H1 (cell line): ENCODE measurements at regions not wholly inside any gene's neighbourhood (a gene's known extent, or its start where the extent isn't known, plus 50 kb on each side); places are given as distances from the start of the nearest gene placed in this dataset.

Source experiments
- CTCF ChIA-PET: fragments of 300-600 bp; sonication (Branson Sonifier 250); formaldehyde crosslinking; loops from one replicate; lab custom pipeline; 2021; ENCODE audit not compliant: partially characterized antibody; lab: Charles Lee
- POLR2A ChIA-PET: fragments of 300-600 bp; sonication (Branson Sonifier 250); formaldehyde crosslinking; loops from one replicate; lab custom pipeline; 2021; ENCODE audit warnings: inconsistent platforms; ENCODE audit not compliant: partially characterized antibody; lab: Charles Lee
- DNase-seq, 2 experiments: peaks; one replicate each; pipeline versions ENCODE4 v3.0.0 to v3.0.0-alpha.2; 2010 to 2022; ENCODE audit warnings: low spot score in 2 of 2, low read depth in 1 of 2, mixed read lengths in 1 of 2
- FAIRE-seq: peaks from 2 replicates; lab custom pipeline; 2011; peaks lifted over from hg19 to GRCh38; lab: Jason Lieb, UNC
- H2AFZ ChIP-seq: 2 replicates; pipeline ENCODE4 v1.8.1; 2012; ENCODE audit warnings: low read length, inconsistent platforms
- H2AK5ac ChIP-seq: 2 replicates; pipeline ENCODE4 v1.6.1; 2013; ENCODE audit warnings: low read depth, low read length
- H2BK120ac ChIP-seq: replicated peaks from 2 replicates; pipeline ENCODE3; 2013; ENCODE audit warnings: low read depth, low read length, inconsistent platforms
- H2BK12ac ChIP-seq: 2 replicates; pipeline ENCODE4 v1.6.1; 2013; ENCODE audit warnings: low read depth, low read length
- H2BK15ac ChIP-seq: 2 replicates; pipeline ENCODE4 v1.6.1; 2013; ENCODE audit warnings: low read length
- H2BK20ac ChIP-seq: 2 replicates; pipeline ENCODE4 v1.6.1; 2013; ENCODE audit warnings: low read length
- H2BK5ac ChIP-seq: 2 replicates; pipeline ENCODE4 v1.6.1; 2013; ENCODE audit warnings: low read depth, low read length
- H3K14ac ChIP-seq: 2 replicates; pipeline ENCODE4 v1.6.1; 2013; ENCODE audit warnings: inconsistent platforms; ENCODE audit not compliant: insufficient read length
- H3K18ac ChIP-seq: 2 replicates; pipeline ENCODE4 v1.6.1; 2013; ENCODE audit warnings: low read length; ENCODE audit errors: extremely low read depth
- H3K23ac ChIP-seq: 2 replicates; pipeline ENCODE4 v1.6.1; 2013; ENCODE audit warnings: inconsistent platforms; ENCODE audit not compliant: insufficient read length
- H3K23me2 ChIP-seq: 2 replicates; pipeline ENCODE4 v1.6.1; 2013; ENCODE audit warnings: low read depth, low read length
- H3K27ac ChIP-seq: 2 replicates; pipeline ENCODE4 v1.6.1; 2011; ENCODE audit warnings: low read depth, low read length, inconsistent platforms
- H3K27me3 ChIP-seq, 4 experiments: replicated peaks in 1 of 4; 1 replicate in 1 of 4; 2 replicates in 3 of 4; pipeline versions ENCODE4 v1.6.1 to v1.8.1; 2011 to 2013; ENCODE audit warnings: low read length in 3 of 4, mild to moderate bottlenecking in 3 of 4, inconsistent platforms in 2 of 4, mixed read lengths in 2 of 4, moderate library complexity in 1 of 4; ENCODE audit not compliant: control insufficient read depth in 3 of 4, insufficient read depth in 3 of 4; ENCODE audit errors: extremely low read depth in 1 of 4
- H3K36me3 ChIP-seq, 4 experiments: 2 replicates each; pipeline versions ENCODE4 v1.6.1 to v1.8.1; 2011 to 2013; ENCODE audit warnings: mild to moderate bottlenecking in 4 of 4, low read length in 3 of 4, moderate library complexity in 2 of 4, control low read depth in 1 of 4, inconsistent platforms in 1 of 4; ENCODE audit not compliant: insufficient read depth in 4 of 4, control insufficient read depth in 2 of 4
- H3K4ac ChIP-seq: replicated peaks from 2 replicates; pipeline ENCODE3; 2013; ENCODE audit warnings: low read length, low read depth, mixed read lengths, inconsistent platforms; ENCODE audit not compliant: insufficient read length
- H3K4me1 ChIP-seq, 4 experiments: replicated peaks in 1 of 4; 1 replicate in 1 of 4; 2 replicates in 3 of 4; pipeline versions ENCODE4 v1.6.1 to v1.8.1; 2011 to 2013; ENCODE audit warnings: low read length in 3 of 4, inconsistent platforms in 2 of 4, mixed read lengths in 1 of 4; ENCODE audit not compliant: insufficient read depth in 4 of 4, control insufficient read depth in 3 of 4
- H3K4me2 ChIP-seq, 2 experiments: 2 replicates each; pipeline versions ENCODE4 v1.6.1 to v1.8.1; 2011 to 2013; ENCODE audit warnings: low read depth in 2 of 2, low read length in 2 of 2, control low read depth in 1 of 2, inconsistent platforms in 1 of 2, mild to moderate bottlenecking in 1 of 2; ENCODE audit not compliant: insufficient read depth in 1 of 2
- H3K4me3 ChIP-seq, 4 experiments: fragments of 200-600, 300-600 bp in 1 of 4; sonication (generic), shearing (Covaris generic), sonication (Bioruptor Twin) in 1 of 4; 2 replicates each; pipeline versions ENCODE4 v1.5.1 to v1.8.1; 2011 to 2016; ENCODE audit warnings: low read length in 4 of 4, low read depth in 3 of 4, control low read depth in 2 of 4, inconsistent platforms in 2 of 4, mild to moderate bottlenecking in 2 of 4, mixed read lengths in 1 of 4, moderate library complexity in 1 of 4; ENCODE audit not compliant: insufficient read depth in 2 of 4; ENCODE audit errors: extremely low read depth in 1 of 4
- H3K56ac ChIP-seq: replicated peaks from 2 replicates; pipeline ENCODE3; 2013; ENCODE audit warnings: low read depth, mild to moderate bottlenecking, mixed read lengths, low read length, inconsistent platforms; ENCODE audit not compliant: insufficient read length
- H3K79me1 ChIP-seq: 2 replicates; pipeline ENCODE4 v1.6.1; 2013; ENCODE audit warnings: low read depth, low read length, control low read depth
- H3K79me2 ChIP-seq, 2 experiments: 2 replicates each; pipeline versions ENCODE4 v1.6.1 to v1.8.1; 2012 to 2013; ENCODE audit warnings: low read length in 2 of 2, mild to moderate bottlenecking in 2 of 2, inconsistent platforms in 1 of 2; ENCODE audit not compliant: insufficient read depth in 2 of 2, control insufficient read depth in 1 of 2
- H3K9ac ChIP-seq, 4 experiments: replicated peaks in 1 of 4; 1 replicate in 1 of 4; 2 replicates in 3 of 4; pipeline versions ENCODE4 v1.6.1 to v1.8.1; 2011 to 2013; ENCODE audit warnings: low read depth in 3 of 4, low read length in 3 of 4, control low read depth in 2 of 4, mild to moderate bottlenecking in 2 of 4, moderate library complexity in 2 of 4, inconsistent platforms in 1 of 4; ENCODE audit errors: extremely low read depth in 1 of 4
- H3K9me3 ChIP-seq, 2 experiments: 2 replicates each; pipeline versions ENCODE4 v1.6.1 to v1.8.1; 2012 to 2013; ENCODE audit warnings: mild to moderate bottlenecking in 2 of 2, moderate library complexity in 2 of 2, control low read depth in 1 of 2, inconsistent platforms in 1 of 2, low read depth in 1 of 2, low read length in 1 of 2, mixed read lengths in 1 of 2; ENCODE audit not compliant: insufficient read depth in 2 of 2
- H4K20me1 ChIP-seq, 2 experiments: replicated peaks in 1 of 2; 2 replicates each; pipeline versions ENCODE3 to v1.8.1; 2011 to 2013; ENCODE audit warnings: inconsistent platforms in 2 of 2, low read length in 2 of 2, mild to moderate bottlenecking in 1 of 2; ENCODE audit not compliant: insufficient read depth in 2 of 2, control insufficient read depth in 1 of 2
- H4K5ac ChIP-seq: 2 replicates; pipeline ENCODE4 v1.6.1; 2013; ENCODE audit warnings: low read length, low read depth, mixed read lengths, inconsistent platforms; ENCODE audit not compliant: insufficient read length
- H4K8ac ChIP-seq: 2 replicates; pipeline ENCODE4 v1.8.0; 2013; ENCODE audit warnings: mild to moderate bottlenecking, moderate library complexity, low read length, inconsistent platforms; ENCODE audit not compliant: insufficient read depth; ENCODE audit errors: extremely low read depth
- H4K91ac ChIP-seq: replicated peaks from 2 replicates; pipeline ENCODE3; 2013; ENCODE audit warnings: low read length, mixed read lengths, inconsistent platforms; ENCODE audit not compliant: insufficient read length
- EP300 ChIP-seq, 2 experiments: IDR thresholded peaks; 1 replicate in 1 of 2; 2 replicates in 1 of 2; pipeline ENCODE4 v1.6.1; 2011 to 2012; ENCODE audit warnings: low read depth in 2 of 2, low read length in 2 of 2, mild to moderate bottlenecking in 2 of 2, borderline replicate concordance in 1 of 2, inconsistent platforms in 1 of 2, moderate library complexity in 1 of 2
- GTF2F1 ChIP-seq: IDR thresholded peaks from 2 replicates; pipeline ENCODE4 v1.6.1; 2012; ENCODE audit warnings: low read depth, low read length, improper control_type of control experiment, borderline replicate concordance
- HDAC2 ChIP-seq, 2 experiments: fragments of 300-600 bp in 1 of 2; sonication (generic) in 1 of 2; IDR thresholded peaks; 2 replicates each; pipeline ENCODE4 v1.6.1; 2011 to 2012; ENCODE audit warnings: low read depth in 2 of 2, low read length in 2 of 2, mild to moderate bottlenecking in 2 of 2, moderate library complexity in 2 of 2, borderline replicate concordance in 1 of 2, inconsistent platforms in 1 of 2
- RBBP5 ChIP-seq: IDR thresholded peaks from 2 replicates; pipeline ENCODE4 v1.7.1; 2012; ENCODE audit warnings: low read depth, mild to moderate bottlenecking, inconsistent platforms, low read length, moderate library complexity, borderline replicate concordance
- RXRA ChIP-seq: IDR thresholded peaks from 2 replicates; pipeline ENCODE4 v1.6.1; 2011; ENCODE audit warnings: low read depth, mild to moderate bottlenecking, low read length, moderate library complexity; ENCODE audit not compliant: insufficient read depth
- SIX5 ChIP-seq: IDR thresholded peaks from 2 replicates; pipeline ENCODE4 v1.6.1; 2011; ENCODE audit warnings: mild to moderate bottlenecking, low read depth, low read length
- SP2 ChIP-seq: IDR thresholded peaks from 2 replicates; pipeline ENCODE4 v1.6.1; 2012; ENCODE audit warnings: mild to moderate bottlenecking, low read length, inconsistent platforms
- ZNF274 ChIP-seq: IDR thresholded peaks from 2 replicates; pipeline ENCODE4 v1.7.0; 2012; ENCODE audit warnings: low read length, borderline replicate concordance; ENCODE audit errors: extremely low read depth
- WGBS, 2 experiments: shearing (Covaris generic) in 1 of 2; methylation state at CpG; one replicate each; pipeline versions ENCODE4 v1.1.6 to v1.1.7; 2013 to 2015; ENCODE audit warnings: low lambda C conversion rate in 2 of 2, mixed read lengths in 2 of 2, inconsistent platforms in 1 of 2, low coverage in 1 of 2, missing lambda C conversion rate in 1 of 2; ENCODE audit not compliant: insufficient replicate concordance in 2 of 2, insufficient coverage in 1 of 2, insufficient read length in 1 of 2; ENCODE audit errors: extremely low coverage in 1 of 2, missing lambda C conversion rate in 1 of 2; 5-methylcytosine and 5-hydroxymethylcytosine counted together
- TF ChIP-seq, protein P1 (sequence below): IDR thresholded peaks from 2 replicates; pipeline ENCODE4 v1.6.1; 2012; ENCODE audit warnings: inconsistent platforms

DNA sequence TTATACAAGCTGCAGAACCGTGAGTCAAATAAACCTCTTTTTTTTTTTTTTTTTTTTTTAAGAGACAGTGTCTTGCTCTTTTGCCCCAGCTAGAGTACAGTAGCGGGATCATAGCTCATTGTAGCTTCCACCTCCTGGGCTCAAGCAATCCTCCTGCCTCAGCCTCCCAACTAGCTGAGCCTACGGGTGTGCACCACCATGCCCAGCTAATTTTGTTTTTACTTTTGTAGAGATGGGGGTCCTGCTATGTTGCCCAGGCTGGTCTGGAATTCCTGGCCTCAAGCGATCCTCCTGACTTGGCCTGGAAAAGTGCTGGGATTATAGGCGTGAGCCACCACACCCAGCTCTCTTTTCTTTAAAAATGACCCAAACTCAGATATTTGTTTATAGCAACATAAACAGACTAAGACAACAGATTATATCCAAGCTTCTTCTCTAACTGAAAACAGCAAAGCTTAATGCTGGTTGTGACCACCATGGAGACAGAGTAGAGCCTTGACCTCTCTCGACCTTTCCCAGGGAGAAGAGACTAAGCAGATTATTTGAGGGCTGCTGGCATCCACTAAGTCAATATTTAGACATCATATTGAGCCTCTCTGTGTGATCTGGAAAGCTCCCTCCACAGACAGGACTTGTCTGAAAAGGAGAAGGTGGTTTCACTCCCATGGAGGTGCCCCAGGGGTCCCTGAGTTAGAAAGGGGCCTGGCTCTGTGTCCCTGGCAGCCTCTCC, 150.0 kb downstream of the KCTD15 start:
- Histone ChIP-seq H2BK120ac (no peak overlapping the region), H4K91ac (no peak overlapping the region), H4K5ac (no peak overlapping the region), H3K18ac (no peak overlapping the region), H3K27me3 (no peaks in the 10 kb centered on the region), H2BK5ac (no peak overlapping the region), H3K56ac (no peak overlapping the region), H3K79me1 (no peaks in the 10 kb centered on the region), H3K4ac (no peak overlapping the region), H3K23ac (no peak overlapping the region), H4K8ac (no peak overlapping the region), H3K4me1 (peaks cover 0 to 4% (median 0%) of the 10 kb centered on the region in 4 experiments; a peak in 1 of 7 replicates), H2AFZ (no peak overlapping the region), H2BK20ac (no peak overlapping the region), H3K14ac (no peak overlapping the region), H3K4me3 (no peak overlapping the region), H3K79me2 (no peaks in the 10 kb centered on the region), H4K20me1 (no peaks in the 10 kb centered on the region), H2BK12ac (no peak overlapping the region), H3K23me2 (no peaks in the 10 kb centered on the region), H2AK5ac (no peak overlapping the region), H3K9ac (no peak overlapping the region), H3K27ac (no peak overlapping the region), H3K9me3 (no peaks in the 10 kb centered on the region), H2BK15ac (no peak overlapping the region), H3K36me3 (no peaks in the 10 kb centered on the region), H3K4me2 (no peak overlapping the region)
- WGBS, 2 experiments, result 94% methylated on average over 5 of the region's 6 CpGs; no CpG with 5 or more reads in 1 of the 2 experiments
- ChIA-PET CTCF (interaction anchor here (0.7 to 3.8 kb wide), 19 partner anchors 9 to 152 kb away, joined by 3 to 15 read pairs (median 3); no protein-coding TSS in a partner anchor), POLR2A (interaction anchor here (0.7 to 1.2 kb wide), 3 partner anchors 14 to 225 kb away, joined by 3 to 4 read pairs (median 3); partner anchors contain the start of gene KCTD15)
- TF ChIP-seq SIX5 (no peak), HDAC2 (IDR thresholded peaks at IDR 0.05; ENCODE audit: borderline replicate concordance in 1 of 2, low read depth in 2 of 2, low read length in 2 of 2) (no peak), SP2 (no peak), EP300 (IDR thresholded peaks at IDR 0.05; ENCODE audit: borderline replicate concordance in 1 of 2, low read depth in 2 of 2, low read length in 2 of 2) (no peak), RXRA (no peak), ZNF274 (no peak), RBBP5 (no peak), GTF2F1 (no peak)
- TF ChIP-seq, protein P1, sequence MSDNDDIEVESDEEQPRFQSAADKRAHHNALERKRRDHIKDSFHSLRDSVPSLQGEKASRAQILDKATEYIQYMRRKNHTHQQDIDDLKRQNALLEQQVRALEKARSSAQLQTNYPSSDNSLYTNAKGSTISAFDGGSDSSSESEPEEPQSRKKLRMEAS, result no peak
- DNase-seq, result no peak
- FAIRE-seq, result no peak
